ENCODE measurements at regions not wholly inside any gene's neighbourhood (a gene's known extent, or its start where the extent isn't known, plus 50 kb on each side); places are given as distances from the start of the nearest gene placed in this dataset.

DNA sequence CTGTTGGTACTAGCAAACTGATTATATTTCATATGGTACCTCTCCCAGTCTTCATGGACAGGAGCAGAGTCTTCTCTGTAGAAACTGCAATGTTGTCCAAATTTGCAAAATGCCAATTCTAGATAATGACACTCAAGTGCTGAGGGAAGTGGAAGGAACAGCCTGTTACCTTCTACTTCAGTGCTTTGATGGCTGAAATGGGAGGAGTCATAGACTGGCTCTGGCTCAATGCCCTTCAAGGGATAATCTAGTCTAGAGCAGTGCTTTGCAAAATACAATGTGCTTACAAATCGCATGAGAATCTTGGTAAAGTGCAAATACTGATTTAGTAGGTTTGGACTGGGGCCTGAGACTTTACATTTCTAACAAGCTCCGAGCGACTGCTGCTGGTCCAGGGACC is 51.7 kb upstream of the ACP3 start:
- no peak for TF ChIP-seq POLR2A (IDR thresholded peaks at IDR 0.05; ENCODE audit: low read length)
- no peak for TF ChIP-seq GATA1 (IDR thresholded peaks at IDR 0.05; ENCODE audit: low read depth, low read length)
